GM19043 (cell line): ENCODE measurements at regions not wholly inside any gene's neighbourhood (a gene's known extent, or its start where the extent isn't known, plus 50 kb on each side); places are given as distances from the start of the nearest gene placed in this dataset.

Source experiments
- ATAC-seq: cut with Tn5 transposase; IDR thresholded peaks from one replicate; pipeline ENCODE4 v1.9.1; 2021; ENCODE audit warnings: low read depth; ENCODE audit not compliant: unreplicated experiment

DNA sequence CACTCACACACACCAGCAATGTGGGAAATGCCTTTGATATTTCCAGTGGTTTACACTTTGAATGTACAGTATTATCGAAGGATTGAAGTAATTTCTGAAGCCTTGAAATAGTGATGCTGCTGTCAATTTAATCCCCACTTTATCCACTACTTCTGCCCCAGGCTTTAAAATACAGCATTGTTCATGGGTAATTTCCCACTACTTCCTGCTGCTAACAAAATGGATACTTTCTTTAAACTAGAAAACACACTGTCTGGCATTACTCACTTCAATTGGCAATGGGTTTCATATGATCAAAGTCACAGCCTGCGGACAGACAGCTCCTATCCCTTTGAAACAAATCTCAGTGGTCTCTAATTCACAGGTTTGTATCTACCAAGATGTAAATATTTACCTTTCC is 292.2 kb downstream of the CDH11 start:
- no peak for ATAC-seq

- ATAC-seq, result no peak
Measured at GRCh38 chr16:64826374-64826773, 295.5 kb downstream of the CDH11 start.

DNA sequence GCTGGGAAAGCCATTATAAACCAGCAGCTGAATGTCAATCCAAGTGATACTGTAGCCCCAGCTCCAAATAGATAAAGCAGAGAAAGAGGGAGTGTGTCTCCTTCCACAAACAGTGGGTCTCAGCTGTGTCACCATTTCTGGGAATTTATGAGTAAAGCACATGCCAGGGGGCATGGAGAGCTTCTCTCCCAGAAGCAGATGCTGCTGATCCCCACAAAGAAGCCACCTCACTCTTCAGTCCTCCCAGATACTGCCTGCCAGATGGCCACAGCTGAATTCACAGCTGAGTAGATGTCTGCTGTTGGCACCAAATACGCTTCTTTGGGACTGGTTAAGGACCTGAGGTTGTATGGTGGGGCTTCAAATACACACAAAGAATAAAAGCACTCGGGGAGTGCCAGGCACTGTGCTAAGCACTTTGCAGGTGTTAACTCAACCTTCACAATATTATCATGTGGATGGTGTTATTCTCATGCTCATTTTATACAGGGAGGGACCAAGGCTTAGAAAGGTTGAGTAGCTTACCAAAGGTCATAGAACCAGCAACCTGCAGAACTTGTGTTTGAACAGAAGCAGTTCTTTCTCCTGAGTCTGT is 298.3 kb downstream of the CDH11 start:
- no peak for ATAC-seq

DNA sequence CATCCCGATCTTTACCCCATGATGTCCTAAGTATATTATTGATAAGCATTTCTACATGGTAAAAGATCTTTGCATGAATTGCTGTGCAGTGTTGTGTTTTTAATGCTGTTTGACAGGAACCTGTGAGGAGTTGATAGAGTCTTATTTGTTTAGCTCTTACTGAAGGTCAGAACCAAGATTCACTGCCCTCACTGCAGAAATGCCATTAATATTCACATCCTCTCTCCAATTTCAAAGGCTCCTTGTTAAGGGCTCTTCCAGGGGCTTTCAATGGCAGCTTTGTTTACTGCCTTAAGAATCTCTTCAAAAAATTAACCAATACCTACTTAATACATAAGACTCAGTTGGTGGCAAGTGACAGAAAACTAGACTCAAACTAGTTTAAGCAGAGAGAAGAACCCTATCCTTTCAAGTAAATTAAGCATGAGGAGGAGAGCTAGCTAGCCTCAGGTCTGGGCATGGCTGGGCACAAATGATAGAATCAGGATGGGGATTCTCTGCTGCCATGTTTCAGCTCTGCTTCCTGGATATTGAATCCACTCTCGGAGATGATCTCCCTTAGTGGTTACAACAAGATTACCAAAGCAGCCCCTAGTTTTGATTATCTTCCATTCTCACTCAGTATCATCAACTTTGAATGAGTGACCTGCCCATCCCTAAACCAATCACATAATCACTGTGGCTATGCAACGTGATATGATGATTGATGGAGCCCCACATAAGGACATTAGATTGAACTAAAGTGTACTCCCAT is 311.8 kb downstream of the CDH11 start:
- no peak for ATAC-seq

- no peak for ATAC-seq
Measured at GRCh38 chr16:64808474-64808873, 313.4 kb downstream of the CDH11 start.

DNA sequence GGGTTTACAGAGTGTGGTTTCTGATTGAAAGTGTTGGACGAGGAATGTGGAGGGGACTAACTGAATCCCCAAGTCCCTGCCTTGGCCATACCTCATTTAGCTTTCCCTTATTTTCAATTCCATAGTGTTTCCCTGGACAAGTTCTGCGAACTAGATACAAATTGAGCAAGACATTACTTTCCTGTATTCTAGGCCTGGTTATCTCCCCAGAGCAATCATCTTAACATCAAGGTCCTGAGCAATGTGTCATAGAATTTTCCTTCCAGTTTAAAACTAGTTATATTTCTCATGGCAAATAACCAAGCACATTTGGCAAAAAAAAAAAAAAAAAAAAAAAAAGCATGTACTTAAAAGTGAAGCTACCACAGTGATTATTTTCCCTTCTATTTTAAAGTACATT is 330.1 kb downstream of the CDH11 start:
- no peak for ATAC-seq

DNA sequence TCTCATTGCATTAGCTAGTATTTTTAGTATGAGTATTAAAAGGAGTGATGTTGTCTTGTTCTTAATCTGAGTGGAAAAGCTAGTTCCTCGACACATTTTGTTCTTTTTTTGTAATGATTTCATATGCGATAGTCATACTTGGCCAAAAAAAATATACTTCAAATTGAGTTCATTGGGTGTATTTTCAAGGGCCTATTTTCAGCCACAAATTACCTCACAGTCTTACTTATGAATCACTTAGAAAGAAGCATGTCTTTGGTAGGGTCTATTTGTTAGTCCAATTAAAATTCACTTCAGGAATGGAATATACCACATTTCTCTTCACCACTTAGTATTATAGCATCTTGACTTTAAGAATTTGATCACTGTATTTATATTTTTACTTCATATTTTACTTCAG is 337.2 kb downstream of the CDH11 start:
- no peak for ATAC-seq

DNA sequence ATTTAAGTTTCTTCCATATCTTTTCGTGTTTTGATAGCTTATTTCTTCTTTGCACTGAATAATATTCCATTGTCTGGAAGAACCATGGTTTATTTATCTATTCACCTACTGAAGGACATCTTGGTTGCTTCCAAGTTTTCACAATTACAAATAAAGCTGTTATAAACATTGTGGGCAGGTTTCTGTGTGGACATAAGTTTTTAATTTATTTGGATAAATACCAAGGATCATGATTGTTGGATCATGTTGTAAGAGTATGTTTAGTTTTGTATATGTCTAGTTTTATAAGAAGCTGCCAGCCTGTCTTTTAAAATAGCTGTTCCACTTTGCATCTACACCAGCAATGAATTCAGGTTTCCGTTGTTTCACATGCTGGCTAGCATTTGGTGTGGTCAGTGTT is 339.4 kb downstream of the CDH11 start:
- no peak for ATAC-seq

- no peak for ATAC-seq
Measured at GRCh38 chr16:64780445-64780844, 341.4 kb downstream of the CDH11 start.

- no peak for ATAC-seq
Measured at GRCh38 chr16:64778777-64779176, 343.1 kb downstream of the CDH11 start.

DNA sequence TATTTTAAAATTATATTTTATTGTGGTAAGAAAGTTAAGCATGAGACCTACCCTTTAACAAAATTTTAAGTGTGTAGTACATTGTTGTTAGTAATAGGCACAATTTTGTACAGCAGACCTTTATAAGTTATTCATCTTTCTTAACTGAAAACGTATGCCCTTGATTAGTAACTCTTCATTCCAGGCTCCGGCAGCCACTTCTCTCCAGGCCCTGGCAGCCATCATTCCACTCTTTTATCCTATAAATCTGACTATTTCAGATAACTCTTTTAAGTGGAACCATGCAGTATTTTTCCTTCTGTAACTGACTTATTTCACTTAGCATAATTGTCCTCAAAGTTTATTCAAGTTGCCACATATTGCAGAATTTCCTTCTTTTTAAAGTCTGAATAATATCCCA is 348.2 kb downstream of the CDH11 start:
- ATAC-seq, result no peak

DNA sequence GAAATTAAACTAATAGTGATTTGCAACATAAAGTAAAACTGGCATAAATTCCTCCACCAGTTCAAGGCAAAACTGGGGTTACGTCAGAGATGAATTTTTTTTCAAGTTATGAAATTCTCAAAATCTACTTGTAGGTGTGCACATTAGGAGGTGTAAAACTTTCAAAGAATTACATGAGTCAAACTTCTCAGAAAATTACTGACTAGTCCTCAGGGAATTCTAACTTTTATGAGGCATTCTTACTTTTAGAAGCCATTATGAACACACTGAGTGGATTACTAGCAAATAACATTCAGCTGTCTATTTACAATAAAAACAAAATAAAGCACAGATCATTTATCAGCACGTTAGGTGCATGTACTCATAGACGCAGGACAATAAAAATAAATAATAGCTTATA is 348.7 kb downstream of the CDH11 start:
- ATAC-seq, result no peak

GRCh38 chr16:64771273-64771672 is 350.6 kb downstream of the CDH11 start:
- ATAC-seq, result no peak

DNA sequence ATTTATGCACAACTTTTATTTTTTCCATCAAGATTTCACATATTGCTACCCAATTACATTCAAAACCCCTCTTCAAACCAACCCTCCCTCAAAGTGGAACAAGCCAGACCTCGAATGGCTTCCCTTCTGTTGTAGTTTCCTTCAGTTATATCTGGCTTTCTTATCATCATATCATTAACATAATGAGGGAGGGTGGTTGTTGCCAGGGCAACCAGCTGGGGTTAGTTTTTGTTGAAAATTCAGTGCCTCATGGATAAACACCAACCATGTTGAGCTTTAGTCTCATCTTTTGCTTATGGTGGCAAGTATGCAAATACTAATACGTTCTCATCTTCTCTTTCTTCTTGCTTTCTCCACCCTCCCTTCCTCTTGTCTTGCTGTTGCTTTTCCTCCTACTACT is 359.7 kb downstream of the CDH11 start:
- no peak for ATAC-seq

DNA sequence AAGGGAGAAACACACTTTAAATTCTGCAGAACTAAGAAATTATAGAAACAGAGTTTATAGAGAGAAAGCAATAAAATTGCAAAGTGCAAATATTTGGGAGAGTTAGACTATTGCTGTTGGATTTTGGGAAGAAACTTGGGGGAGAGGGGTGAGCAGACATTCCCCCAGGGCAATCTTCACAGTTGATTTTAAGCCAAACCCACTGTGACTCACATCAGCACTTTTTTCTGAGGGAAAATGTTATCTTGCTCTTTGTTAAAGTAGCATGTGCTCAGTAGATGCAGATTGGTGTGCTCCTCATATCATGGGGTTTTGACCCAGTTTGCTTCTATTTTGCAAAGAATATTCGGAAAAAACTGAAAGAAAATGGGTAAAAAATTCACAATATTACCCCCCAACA is 367.6 kb downstream of the CDH11 start:
- ATAC-seq, result no peak

DNA sequence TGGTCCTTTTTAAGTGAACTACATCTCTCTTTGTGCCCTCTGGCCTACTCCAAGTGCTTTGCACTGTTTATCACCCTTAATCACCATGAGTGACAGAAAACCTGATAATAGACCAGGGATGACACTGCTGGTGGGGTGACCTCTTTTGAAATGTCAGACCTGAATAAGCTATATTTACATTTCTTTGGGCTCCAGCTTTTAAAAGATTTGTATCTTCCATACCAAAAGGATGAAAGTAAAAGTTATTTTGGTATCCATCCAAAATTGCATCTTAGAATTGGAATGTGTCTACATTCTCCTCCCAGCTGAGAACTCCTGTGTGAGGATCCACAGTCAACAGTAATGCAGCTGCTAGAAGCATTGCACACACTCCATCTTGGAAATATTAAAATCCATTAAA is 370.0 kb downstream of the CDH11 start:
- ATAC-seq, result no peak

GRCh38 chr16:64749346-64749745 is 372.5 kb downstream of the CDH11 start:
- no peak for ATAC-seq

GRCh38 chr16:64745258-64745930 is 376.5 kb downstream of the CDH11 start:
- no peak for ATAC-seq

GRCh38 chr16:64742455-64743223 is 379.2 kb downstream of the CDH11 start:
- ATAC-seq, result no peak

- no peak for ATAC-seq
Measured at GRCh38 chr16:64740261-64740660, 381.6 kb downstream of the CDH11 start.

DNA sequence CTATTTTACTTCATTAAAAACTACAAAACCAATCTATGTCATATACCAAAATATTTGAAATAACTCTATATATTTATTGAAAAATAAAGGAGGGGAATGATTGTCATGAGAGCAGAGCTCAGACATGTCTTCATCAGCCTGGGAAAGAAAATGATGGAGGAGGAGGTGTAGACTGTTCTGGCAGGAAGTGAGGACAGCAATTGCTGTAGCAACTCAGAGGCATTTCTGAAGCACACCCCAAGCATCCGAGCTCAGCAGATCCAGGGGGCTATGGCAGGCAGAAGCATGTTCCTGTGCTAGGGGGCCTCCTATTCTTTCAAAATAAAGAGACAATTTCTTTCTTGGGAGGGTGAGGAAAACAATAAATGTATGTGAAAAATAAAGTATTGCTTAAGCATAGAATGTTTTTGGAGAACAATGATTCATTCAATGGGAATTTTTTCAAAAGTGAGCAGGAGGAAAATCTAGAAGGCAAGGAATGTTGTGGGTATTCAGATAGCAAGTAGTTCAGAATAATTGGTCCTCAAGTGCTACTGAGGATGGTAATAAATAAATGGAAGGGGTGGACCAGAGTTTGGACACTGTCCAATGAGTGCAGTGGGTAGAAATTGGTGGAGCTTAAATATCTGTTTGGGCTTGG is 383.4 kb downstream of the CDH11 start:
- ATAC-seq, result no peak
